ENCODE measurements at regions not wholly inside any gene's neighbourhood (a gene's known extent, or its start where the extent isn't known, plus 50 kb on each side); places are given as distances from the start of the nearest gene placed in this dataset.

DNA sequence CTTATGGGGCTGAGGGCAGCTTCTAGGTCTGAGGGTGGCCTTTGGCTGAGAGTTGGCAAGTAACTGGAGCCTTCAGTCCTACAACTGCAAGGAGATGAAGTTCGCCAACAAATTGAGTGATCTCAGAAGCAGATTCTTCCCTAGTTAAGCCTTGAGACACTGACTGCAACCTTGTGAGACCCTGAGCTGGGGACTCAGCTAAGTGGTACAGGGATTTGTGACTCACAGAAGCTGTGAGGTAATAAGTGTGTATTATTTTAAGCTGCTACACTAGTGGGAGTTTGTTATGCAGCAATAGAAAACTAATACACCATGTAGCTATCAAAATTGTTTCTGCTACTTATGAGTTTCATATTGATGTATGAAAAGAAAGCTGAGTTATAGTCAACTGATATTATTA, 279.2 kb downstream of the PIK3R1 start:
- TF ChIP-seq, protein P1, sequence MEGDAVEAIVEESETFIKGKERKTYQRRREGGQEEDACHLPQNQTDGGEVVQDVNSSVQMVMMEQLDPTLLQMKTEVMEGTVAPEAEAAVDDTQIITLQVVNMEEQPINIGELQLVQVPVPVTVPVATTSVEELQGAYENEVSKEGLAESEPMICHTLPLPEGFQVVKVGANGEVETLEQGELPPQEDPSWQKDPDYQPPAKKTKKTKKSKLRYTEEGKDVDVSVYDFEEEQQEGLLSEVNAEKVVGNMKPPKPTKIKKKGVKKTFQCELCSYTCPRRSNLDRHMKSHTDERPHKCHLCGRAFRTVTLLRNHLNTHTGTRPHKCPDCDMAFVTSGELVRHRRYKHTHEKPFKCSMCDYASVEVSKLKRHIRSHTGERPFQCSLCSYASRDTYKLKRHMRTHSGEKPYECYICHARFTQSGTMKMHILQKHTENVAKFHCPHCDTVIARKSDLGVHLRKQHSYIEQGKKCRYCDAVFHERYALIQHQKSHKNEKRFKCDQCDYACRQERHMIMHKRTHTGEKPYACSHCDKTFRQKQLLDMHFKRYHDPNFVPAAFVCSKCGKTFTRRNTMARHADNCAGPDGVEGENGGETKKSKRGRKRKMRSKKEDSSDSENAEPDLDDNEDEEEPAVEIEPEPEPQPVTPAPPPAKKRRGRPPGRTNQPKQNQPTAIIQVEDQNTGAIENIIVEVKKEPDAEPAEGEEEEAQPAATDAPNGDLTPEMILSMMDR (IDR thresholded peaks at IDR 0.05) = no peak
- TF ChIP-seq EP300 (IDR thresholded peaks at IDR 0.05; ENCODE audit: low read depth) (no peak), POLR2A (IDR thresholded peaks at IDR 0.05) (no peak)

All from transverse colon (tissue), 3 donors.